Neural progenitor cell (in vitro differentiated cells): ENCODE measurements at regions not wholly inside any gene's neighbourhood (a gene's known extent, or its start where the extent isn't known, plus 50 kb on each side); places are given as distances from the start of the nearest gene placed in this dataset.

Experiments used
- DNase-seq: peaks from one replicate; pipeline ENCODE4 v3.0.0-alpha.2; 2016; ENCODE audit warnings: low spot score
- H2AFZ ChIP-seq: fragments of 200-600 bp; sonication (generic); replicated peaks from 2 replicates; pipeline ENCODE4 v1.6.1; 2016; ENCODE audit warnings: antibody characterized with exemption
- H3F3A ChIP-seq: fragments of 200-600 bp; sonication (generic); 2 replicates; pipeline ENCODE4 v1.6.1; 2016; ENCODE audit warnings: antibody characterized with exemption, low read depth
- H3K27ac ChIP-seq: fragments of 200-600 bp; sonication (generic); 2 replicates; pipeline ENCODE4 v1.5.1; 2016; ENCODE audit warnings: mild to moderate bottlenecking
- H3K27me3 ChIP-seq: fragments of 200-600 bp; sonication (generic); 2 replicates; pipeline ENCODE4 v1.6.1; 2016; ENCODE audit warnings: mild to moderate bottlenecking, moderate library complexity
- H3K36me3 ChIP-seq: fragments of 200-600 bp; sonication (generic); 2 replicates; pipeline ENCODE4 v1.5.1; 2016
- H3K4me1 ChIP-seq: fragments of 200-600 bp; sonication (generic); 2 replicates; pipeline ENCODE4 v1.6.1; 2016; ENCODE audit warnings: mixed run types
- H3K4me2 ChIP-seq: fragments of 200-600 bp; sonication (generic); 2 replicates; pipeline ENCODE4 v1.6.1; 2016
- H3K4me3 ChIP-seq: fragments of 200-600 bp; sonication (generic); 2 replicates; pipeline ENCODE4 v1.5.1; 2016
- H3K79me2 ChIP-seq: fragments of 200-600 bp; sonication (generic); 2 replicates; pipeline ENCODE4 v1.6.1; 2016; ENCODE audit warnings: low read depth
- H3K9ac ChIP-seq: fragments of 200-600 bp; sonication (generic); 2 replicates; pipeline ENCODE4 v1.6.1; 2016
- H3K9me3 ChIP-seq: fragments of 200-600 bp; sonication (generic); 2 replicates; pipeline ENCODE4 v1.5.1; 2016; ENCODE audit warnings: low read depth
- H4K20me1 ChIP-seq: fragments of 200-600 bp; sonication (generic); 2 replicates; pipeline ENCODE4 v1.6.1; 2016; ENCODE audit warnings: low read depth
- H3K27ac Mint-ChIP-seq: 3 replicates; pipeline ENCODE4 v1.8.0; 2021; ENCODE audit warnings: mixed read lengths
- H3K27me3 Mint-ChIP-seq: 2 replicates; pipeline ENCODE4 v1.8.0; 2022; ENCODE audit warnings: low read depth, mild to moderate bottlenecking, inconsistent platforms, moderate library complexity, mixed read lengths; ENCODE audit not compliant: insufficient read depth
- H3K36me3 Mint-ChIP-seq: 3 replicates; pipeline ENCODE4 v1.8.0; 2021; ENCODE audit warnings: mixed read lengths
- H3K4me1 Mint-ChIP-seq: 3 replicates; pipeline ENCODE4 v1.8.0; 2021; ENCODE audit warnings: mixed read lengths
- H3K4me3 Mint-ChIP-seq: 3 replicates; pipeline ENCODE4 v1.8.0; 2021; ENCODE audit warnings: mild to moderate bottlenecking, moderate library complexity, mixed read lengths
- H3K9me3 Mint-ChIP-seq: 3 replicates; pipeline ENCODE4 v1.8.0; 2020; ENCODE audit warnings: mixed read lengths
- CTCF ChIP-seq: fragments of 200-600 bp; sonication (generic); IDR thresholded peaks from 2 replicates; pipeline ENCODE4 v1.5.1; 2017; ENCODE audit warnings: antibody characterized with exemption, mild to moderate bottlenecking
- EZH2 ChIP-seq: fragments of 200-600 bp; sonication (generic); IDR thresholded peaks from 2 replicates; pipeline ENCODE4 v1.6.1; 2017; ENCODE audit warnings: antibody characterized with exemption, mild to moderate bottlenecking, moderate library complexity
- EZH2phosphoT487 ChIP-seq: fragments of 200-600 bp; sonication (generic); IDR thresholded peaks from 2 replicates; pipeline ENCODE4 v1.6.1; 2017; ENCODE audit warnings: antibody characterized with exemption

GRCh38 chr13:61021838-61022237, 393.8 kb downstream of the PCDH20 start:
- Histone ChIP-seq H3K36me3 (no peaks in the 10 kb centered on the region), H3K4me3 (no peak overlapping the region), H3F3A (no peaks in the 10 kb centered on the region), H3K27me3 (no peaks in the 10 kb centered on the region), H4K20me1 (no peaks in the 10 kb centered on the region), H3K4me1 (no peaks in the 10 kb centered on the region), H3K9ac (no peak overlapping the region), H3K79me2 (no peaks in the 10 kb centered on the region), H3K27ac (no peak overlapping the region), H3K9me3 (no peaks in the 10 kb centered on the region), H3K4me2 (no peak overlapping the region), H2AFZ (no peak overlapping the region)
- H3K4me1 Mint-ChIP-seq: no peaks in the 10 kb centered on the region
- H3K36me3 Mint-ChIP-seq: no peaks in the 10 kb centered on the region
- no peaks in the 10 kb centered on the region for H3K9me3 Mint-ChIP-seq
- DNase-seq: no peak
- H3K27me3 Mint-ChIP-seq: no peaks in the 10 kb centered on the region
- H3K27ac Mint-ChIP-seq: no peak overlapping the region
- TF ChIP-seq EZH2 (no peak), CTCF (no peak), EZH2phosphoT487 (no peak)
- no peak overlapping the region for H3K4me3 Mint-ChIP-seq

DNA sequence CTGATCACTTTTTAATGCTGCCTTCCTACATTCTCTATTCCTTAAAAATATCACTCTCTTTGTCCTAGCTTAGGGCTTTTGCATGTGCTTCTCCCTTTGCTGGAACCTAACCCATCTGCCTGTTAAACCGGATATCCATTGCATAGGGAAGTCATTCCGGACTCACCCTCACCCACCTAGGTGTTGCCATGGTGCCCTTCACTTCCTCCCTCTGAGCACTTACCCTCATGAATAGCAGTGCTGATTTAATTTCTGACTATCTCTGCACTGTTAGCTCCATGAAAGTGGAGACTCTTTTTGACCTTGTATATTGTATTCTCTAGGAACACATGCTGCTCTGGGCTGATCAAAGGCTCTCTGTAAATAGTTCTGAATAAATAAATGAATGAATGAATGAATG, 401.9 kb downstream of the PCDH20 start:
- no peak overlapping the region for H3K4me3 Mint-ChIP-seq

DNA sequence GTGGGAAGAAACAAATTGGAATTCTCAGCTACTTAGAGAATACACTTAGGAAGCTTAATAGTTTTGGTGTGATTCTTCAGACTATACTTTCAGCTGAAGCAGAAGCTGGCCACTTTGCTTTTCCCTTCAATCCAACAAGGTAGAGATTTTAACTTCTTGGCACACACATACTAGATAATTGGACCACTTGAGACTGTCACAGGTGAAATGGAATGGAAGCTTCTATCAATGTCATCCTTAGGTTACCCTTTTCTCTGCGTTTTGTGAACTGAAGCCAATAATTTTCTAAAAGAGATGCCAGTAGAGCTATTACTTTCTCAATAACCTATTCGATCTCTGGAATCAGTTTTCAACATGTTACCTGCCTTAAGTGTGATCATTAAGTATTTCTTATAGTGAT, 405.3 kb downstream of the PCDH20 start:
- DNase-seq: no peak
- Histone ChIP-seq H3K9me3 (no peaks in the 10 kb centered on the region), H3K27me3 (no peaks in the 10 kb centered on the region), H3K4me3 (no peak overlapping the region), H3K4me1 (no peaks in the 10 kb centered on the region), H3F3A (no peaks in the 10 kb centered on the region), H3K9ac (no peak overlapping the region), H3K36me3 (no peaks in the 10 kb centered on the region), H3K79me2 (no peaks in the 10 kb centered on the region), H3K4me2 (no peak overlapping the region), H4K20me1 (no peaks in the 10 kb centered on the region), H2AFZ (no peak overlapping the region), H3K27ac (no peak overlapping the region)
- TF ChIP-seq CTCF: no peak
- no peak for TF ChIP-seq EZH2
- no peak for TF ChIP-seq EZH2phosphoT487
- Mint-ChIP-seq H3K4me3 (no peak overlapping the region), H3K9me3 (peaks cover 30% of the 10 kb centered on the region), H3K27me3 (no peaks in the 10 kb centered on the region), H3K36me3 (peaks cover 3% of the 10 kb centered on the region), H3K27ac (no peak overlapping the region), H3K4me1 (peaks cover 14% of the 10 kb centered on the region)

More for the DNA sequence above, 401.9 kb downstream of the PCDH20 start:
- no peak overlapping the region for H2AFZ ChIP-seq
- no peaks in the 10 kb centered on the region for H3F3A ChIP-seq
- no peaks in the 10 kb centered on the region for H3K9me3 ChIP-seq
- H4K20me1 ChIP-seq: no peaks in the 10 kb centered on the region
- H3K36me3 ChIP-seq: no peaks in the 10 kb centered on the region
- H3K4me1 Mint-ChIP-seq: peaks cover 14% of the 10 kb centered on the region
- H3K27me3 Mint-ChIP-seq: no peaks in the 10 kb centered on the region
- H3K27ac ChIP-seq: no peak overlapping the region
- no peaks in the 10 kb centered on the region for H3K4me1 ChIP-seq
- DNase-seq: no peak
- H3K27me3 ChIP-seq: no peaks in the 10 kb centered on the region
- no peak overlapping the region for H3K4me2 ChIP-seq
- no peak overlapping the region for H3K4me3 ChIP-seq
- no peaks in the 10 kb centered on the region for H3K79me2 ChIP-seq
- no peaks in the 10 kb centered on the region for H3K36me3 Mint-ChIP-seq
- no peak for TF ChIP-seq CTCF
- no peak for TF ChIP-seq EZH2phosphoT487
- no peak for TF ChIP-seq EZH2
- H3K9ac ChIP-seq: no peak overlapping the region
- peak overlapping the region; percentile 29 for H3K27ac Mint-ChIP-seq
- H3K9me3 Mint-ChIP-seq: peaks cover 6% of the 10 kb centered on the region

DNA sequence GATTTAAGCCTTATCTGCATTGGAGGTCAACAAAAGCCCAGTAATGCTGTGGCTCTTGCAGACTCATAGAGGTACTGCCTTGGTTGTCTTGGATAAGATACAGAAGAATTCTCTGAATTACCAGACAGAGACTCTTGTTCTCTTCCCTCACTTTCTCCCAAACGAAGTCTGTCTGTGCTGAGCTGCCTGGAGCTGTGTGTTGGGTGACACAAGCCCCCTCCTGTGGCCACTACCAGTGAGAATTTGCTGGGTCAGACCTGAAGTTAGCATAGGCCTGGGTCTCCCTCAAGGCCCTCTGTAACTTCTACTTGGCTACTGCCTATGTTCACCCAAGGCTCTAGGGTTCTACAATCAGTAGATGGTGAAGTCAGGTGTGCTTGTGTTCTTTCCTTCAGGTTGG, 413.0 kb downstream of the PCDH20 start:
- no peaks in the 10 kb centered on the region for H3K79me2 ChIP-seq
- no peak overlapping the region for H3K27ac Mint-ChIP-seq
- no peak for DNase-seq
- H3K4me3 ChIP-seq: no peak overlapping the region
- H3K4me1 Mint-ChIP-seq: no peaks in the 10 kb centered on the region
- no peaks in the 10 kb centered on the region for H3K27me3 ChIP-seq
- no peak overlapping the region for H3K4me3 Mint-ChIP-seq
- no peaks in the 10 kb centered on the region for H3K4me1 ChIP-seq
- H3K36me3 Mint-ChIP-seq: peaks cover 3% of the 10 kb centered on the region
- H3K9me3 Mint-ChIP-seq: peaks cover 28% of the 10 kb centered on the region
- TF ChIP-seq CTCF (no peak), EZH2 (no peak), EZH2phosphoT487 (no peak)
- no peaks in the 10 kb centered on the region for H3F3A ChIP-seq
- H3K36me3 ChIP-seq: no peaks in the 10 kb centered on the region
- no peak overlapping the region for H2AFZ ChIP-seq
- no peaks in the 10 kb centered on the region for H3K27me3 Mint-ChIP-seq
- H3K9ac ChIP-seq: no peak overlapping the region
- H3K27ac ChIP-seq: no peak overlapping the region
- H4K20me1 ChIP-seq: no peaks in the 10 kb centered on the region
- no peaks in the 10 kb centered on the region for H3K9me3 ChIP-seq
- H3K4me2 ChIP-seq: no peak overlapping the region
